ENCODE measurements at regions not wholly inside any gene's neighbourhood (a gene's known extent, or its start where the extent isn't known, plus 50 kb on each side); places are given as distances from the start of the nearest gene placed in this dataset.

DNA sequence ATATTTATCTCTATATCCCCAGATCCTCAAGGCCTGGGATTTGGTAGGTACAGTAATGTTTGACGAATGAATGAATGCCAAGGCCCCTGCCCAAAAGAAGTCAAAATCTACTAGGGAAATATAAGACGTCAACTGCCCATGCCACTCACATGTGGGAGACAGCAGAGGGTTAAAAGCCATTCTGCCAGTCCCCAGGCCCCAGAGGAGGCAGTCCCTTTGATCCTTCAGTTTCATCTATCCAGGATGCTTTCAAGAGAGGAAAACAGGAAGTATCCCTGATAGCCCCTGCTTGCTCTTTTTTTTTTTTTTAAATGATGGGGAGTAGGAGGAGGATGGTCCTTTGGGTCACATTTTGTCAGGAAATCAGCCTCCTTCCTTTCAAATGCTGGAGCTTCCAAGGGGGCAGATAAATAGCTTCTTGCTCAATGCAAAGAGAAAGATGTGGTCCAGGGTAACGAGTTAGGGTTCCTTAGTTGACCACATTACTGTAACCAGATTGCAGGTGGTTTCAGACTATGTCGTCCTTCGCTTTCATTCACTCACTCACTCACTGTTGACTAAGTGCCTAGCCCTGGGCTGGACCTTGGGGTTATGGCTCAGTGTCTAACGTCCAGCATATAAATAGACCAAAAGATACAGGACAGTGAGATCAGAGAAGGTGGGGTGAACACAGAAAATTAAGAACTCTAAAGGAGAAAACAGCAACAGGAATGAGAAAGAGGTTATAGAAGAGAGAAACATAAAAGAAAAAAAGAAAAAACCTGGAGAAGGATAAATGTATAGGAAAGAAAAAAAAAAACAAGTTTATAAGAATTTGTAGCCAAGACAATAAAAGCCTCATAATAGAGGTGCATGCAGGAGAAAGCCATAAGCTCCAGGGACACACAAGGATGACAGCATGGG lies 64.6 kb upstream of the PIM1 start:
- no peak for DNase-seq (ENCODE audit: low read depth, low spot score)

GRCh38 chr6:37106051-37106363 lies 63.9 kb upstream of the PIM1 start:
- DNase-seq (ENCODE audit: low read depth, low spot score): no peak

GRCh38 chr6:37106554-37106953 lies 63.4 kb upstream of the PIM1 start:
- DNase-seq (ENCODE audit: low read depth, low spot score): no peak

- no peak for DNase-seq (ENCODE audit: low read depth, low spot score)
Observed at GRCh38 chr6:37106982-37107491, 62.9 kb upstream of the PIM1 start.

- no peak for DNase-seq (ENCODE audit: low read depth, low spot score)
Observed at GRCh38 chr6:37109714-37110499, 60.0 kb upstream of the PIM1 start.

DNA sequence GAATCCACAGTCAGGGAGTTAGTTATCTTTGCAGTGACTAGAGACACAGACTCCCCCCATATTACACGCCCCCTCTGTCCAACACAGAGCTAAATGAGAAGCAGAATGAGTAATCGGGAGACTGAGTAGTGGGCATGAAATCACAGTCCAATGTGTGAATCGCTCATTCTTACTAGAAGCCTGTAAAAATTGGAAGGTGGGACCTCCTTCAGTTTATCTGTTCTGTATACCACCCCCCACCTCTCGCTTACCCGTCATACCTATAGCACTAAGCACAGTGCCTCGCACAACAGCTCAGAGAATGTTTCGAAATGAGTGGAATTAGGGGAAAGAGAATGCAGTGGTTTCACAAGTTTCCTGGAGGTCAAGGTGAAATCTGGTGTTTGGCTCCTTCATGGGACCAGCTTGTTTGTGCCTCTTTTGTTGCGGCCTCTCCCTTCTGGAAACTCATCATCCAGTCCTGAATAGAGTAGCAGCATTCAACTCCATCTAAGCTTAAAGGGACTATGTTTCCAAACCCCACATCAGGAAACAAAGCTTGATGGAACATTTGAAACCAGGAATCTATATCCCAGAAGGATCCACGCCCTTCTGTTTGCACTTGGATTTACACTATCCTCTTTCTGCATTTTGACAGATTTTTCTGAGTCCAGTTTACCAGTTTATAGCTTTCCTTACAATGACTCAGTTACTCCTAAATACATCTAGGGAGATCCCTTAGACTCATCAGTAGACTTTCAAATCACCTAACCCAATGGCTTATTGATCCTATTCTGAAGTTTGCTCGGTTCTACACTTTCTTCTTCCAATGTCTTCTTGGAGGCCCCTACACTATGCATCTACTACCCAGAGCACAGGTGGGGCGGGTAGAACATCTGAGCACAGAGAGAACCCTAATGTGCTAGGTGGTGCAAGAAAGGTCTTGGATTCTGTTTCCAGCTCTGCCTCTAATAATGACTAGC lies 59.2 kb upstream of the PIM1 start:
- no peak for DNase-seq (ENCODE audit: low read depth, low spot score)

DNA sequence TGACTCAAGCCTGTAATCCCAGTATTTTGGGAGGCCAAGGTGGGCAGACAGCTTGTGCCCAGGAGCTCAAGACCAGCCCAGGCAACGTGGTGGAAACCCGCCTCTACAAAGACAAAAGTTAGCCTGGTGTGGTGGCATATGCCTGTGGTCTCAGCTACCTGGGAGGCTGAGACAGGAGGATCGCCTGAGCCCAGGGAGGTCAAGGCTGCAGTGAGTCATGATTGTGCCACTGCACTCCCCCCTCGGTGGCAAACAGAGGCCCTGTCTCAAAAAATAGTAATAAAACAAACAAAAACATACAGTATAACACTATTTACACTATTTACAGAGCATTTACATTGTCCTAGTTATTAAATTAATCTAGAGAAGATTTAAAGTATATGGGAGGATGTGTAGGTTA lies 56.0 kb upstream of the PIM1 start:
- no peak for DNase-seq (ENCODE audit: low read depth, low spot score)

DNA sequence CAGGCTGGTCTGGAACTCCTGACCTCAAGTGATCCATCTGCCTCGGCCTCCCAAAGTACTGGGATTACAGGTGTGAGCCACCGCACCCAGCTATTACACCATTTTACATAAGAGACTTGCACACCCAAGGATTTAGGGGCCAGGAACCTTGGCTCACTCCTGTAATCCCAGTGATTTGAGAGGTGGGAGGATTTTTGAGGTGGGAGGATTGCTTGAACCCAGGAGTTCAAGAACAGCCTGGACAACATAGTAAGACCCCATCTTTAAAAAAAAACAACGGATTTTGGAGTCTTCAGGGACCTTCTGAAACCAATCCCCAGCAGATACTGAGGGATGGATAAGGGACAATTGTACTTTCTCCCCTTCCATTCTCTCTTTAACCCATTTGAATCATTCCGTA lies 55.3 kb upstream of the PIM1 start:
- no peak for DNase-seq (ENCODE audit: low read depth, low spot score)

- no peak for DNase-seq (ENCODE audit: low read depth, low spot score)
Observed at GRCh38 chr6:37115236-37115895, 54.6 kb upstream of the PIM1 start.

- no peak for DNase-seq (ENCODE audit: low read depth, low spot score)
Observed at GRCh38 chr6:37116326-37116725, 53.6 kb upstream of the PIM1 start.

DNA sequence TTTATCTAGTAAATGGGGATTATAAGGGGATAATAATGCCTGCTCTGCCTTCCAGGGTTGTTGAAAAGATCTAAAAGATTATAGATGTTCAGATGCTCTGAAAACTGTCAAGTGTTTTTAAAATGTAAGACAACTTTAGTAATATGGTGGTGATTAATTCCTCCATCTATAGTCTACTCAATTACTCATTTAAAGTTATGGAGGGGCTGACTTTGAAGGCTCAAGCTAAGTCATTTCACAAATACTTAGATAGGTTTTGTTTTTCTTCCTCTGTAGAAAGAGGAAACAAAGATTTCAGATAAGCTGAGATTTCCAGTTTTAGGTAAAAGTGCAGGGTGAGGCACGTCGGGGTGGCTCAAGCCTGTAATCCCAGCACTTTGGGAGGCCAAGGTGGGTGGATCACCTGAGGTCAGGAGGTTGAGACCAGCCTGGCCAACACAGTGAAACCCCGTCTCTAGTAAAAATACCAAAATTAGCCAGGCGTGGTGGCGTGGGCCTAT lies 50.5 kb upstream of the PIM1 start:
- DNase-seq (ENCODE audit: low read depth, low spot score): no peak
